HepG2 (cell line): ENCODE measurements at regions not wholly inside any gene's neighbourhood (a gene's known extent, or its start where the extent isn't known, plus 50 kb on each side); places are given as distances from the start of the nearest gene placed in this dataset.

Experiments
- ATAC-seq: fragments of 200-7000 bp; cut with Tn5 transposase; 3 replicates; pipeline ENCODE4 v1.9.1; 2020; ENCODE audit warnings: mild to moderate bottlenecking, moderate library complexity
- BruUV-seq: library from RNA; stranded (reverse); fragments of 400-500 nt; replicated peaks from 2 replicates; lab custom pipeline; 2021; lab: Mats Ljungman, UMichigan
- CTCF ChIA-PET: fragments of 300-600 bp; formaldehyde crosslinking; extraction: SDS; loops from one replicate; lab custom pipeline; 2021; ENCODE audit warnings: low total read pairs, inconsistent platforms, low intra/inter-chr PET ratio; lab: Yijun Ruan, JAX
- POLR2A ChIA-PET: fragments of 350-600 bp; sonication (Branson Sonifier 250); formaldehyde crosslinking; loops from one replicate; lab custom pipeline; 2020; ENCODE audit warnings: antibody characterized with exemption, inconsistent platforms; lab: Yijun Ruan, JAX
- DNase-seq: peaks from one replicate; pipeline ENCODE4 v3.0.0-alpha.2; 2015; ENCODE audit warnings: low spot score
- FAIRE-seq: peaks from 3 replicates; lab custom pipeline; 2011; peaks lifted over from hg19 to GRCh38; lab: Jason Lieb, UNC
- H2AFZ ChIP-seq: one replicate; pipeline ENCODE4 v1.6.1; 2011; ENCODE audit warnings: low read length, inconsistent platforms
- H3K27ac ChIP-seq: fragments of 300-600 bp; 3 replicates; pipeline ENCODE4 v1.8.0; 2011; ENCODE audit warnings: mixed run types, mild to moderate bottlenecking, mixed read lengths, low read length, inconsistent platforms; ENCODE audit not compliant: insufficient read depth; ENCODE audit errors: extremely low read length
- H3K27me3 ChIP-seq, 2 experiments: fragments of 200-600 bp in 1 of 2; 2 replicates in 1 of 2; 3 replicates in 1 of 2; pipeline versions ENCODE4 v1.6.0 to v1.8.0; 2011; ENCODE audit warnings: low read length in 2 of 2, mild to moderate bottlenecking in 2 of 2, moderate library complexity in 2 of 2, inconsistent platforms in 1 of 2; ENCODE audit not compliant: insufficient read depth in 2 of 2, control insufficient read depth in 1 of 2
- H3K36me3 ChIP-seq, 2 experiments: fragments of 200-600 bp in 1 of 2; replicated peaks in 1 of 2; 2 replicates in 1 of 2; 3 replicates in 1 of 2; pipeline versions ENCODE4 v1.5.1 to v1.8.0; 2011; ENCODE audit warnings: low read length in 2 of 2, inconsistent platforms in 1 of 2; ENCODE audit not compliant: insufficient read depth in 2 of 2, control insufficient read depth in 1 of 2
- H3K4me1 ChIP-seq: 2 replicates; pipeline ENCODE4 v1.5.1; 2012; ENCODE audit warnings: low read length, inconsistent platforms; ENCODE audit not compliant: insufficient read depth
- H3K4me2 ChIP-seq: 2 replicates; pipeline ENCODE4 v1.6.0; 2011; ENCODE audit warnings: low read depth, low read length, inconsistent platforms
- H3K4me3 ChIP-seq, 3 experiments: fragments of 200-600 bp in 1 of 3; sonication (generic), shearing (Covaris generic) in 1 of 3; replicated peaks in 1 of 3; 2 replicates each; pipeline ENCODE4 v1.5.1; 2011 to 2016; ENCODE audit warnings: low read length in 3 of 3, inconsistent platforms in 2 of 3, low read depth in 2 of 3, mild to moderate bottlenecking in 2 of 3, control low read depth in 1 of 3, mixed read lengths in 1 of 3; ENCODE audit not compliant: insufficient read depth in 1 of 3
- H3K79me2 ChIP-seq: one replicate; pipeline ENCODE4 v1.6.1; 2011; ENCODE audit warnings: low read length, inconsistent platforms; ENCODE audit not compliant: insufficient read depth
- H3K9ac ChIP-seq: 2 replicates; pipeline ENCODE4 v1.6.0; 2011; ENCODE audit warnings: mild to moderate bottlenecking, low read depth, low read length, inconsistent platforms; ENCODE audit not compliant: insufficient read depth
- H3K9me3 ChIP-seq: 2 replicates; pipeline ENCODE4 v1.5.1; 2012; ENCODE audit warnings: mild to moderate bottlenecking, low read length
- H4K20me1 ChIP-seq: 2 replicates; pipeline ENCODE4 v1.6.0; 2011; ENCODE audit warnings: inconsistent platforms, mild to moderate bottlenecking, low read length, moderate library complexity; ENCODE audit not compliant: insufficient read depth
- ELF4 ChIP-seq: sonication (generic); formaldehyde crosslinking; IDR thresholded peaks from 2 replicates; pipeline ENCODE4 v1.5.0; 2020; ENCODE audit warnings: missing genetic modification reagents, mild to moderate bottlenecking, moderate library complexity, borderline replicate concordance
- ERF ChIP-seq: IDR thresholded peaks from 2 replicates; pipeline ENCODE4 v1.6.1; 2018; ENCODE audit warnings: missing biosample characterization, missing genetic modification reagents
- FOXP4 ChIP-seq: sonication (generic); formaldehyde crosslinking; IDR thresholded peaks from 2 replicates; pipeline ENCODE4 v1.4.0; 2020; ENCODE audit warnings: missing genetic modification reagents
- GMEB2 ChIP-seq: IDR thresholded peaks from 2 replicates; pipeline ENCODE4 v1.6.1; 2016; ENCODE audit warnings: missing biosample characterization, missing genetic modification reagents, low read depth
- KDM5A ChIP-seq: fragments of 200-600 bp; sonication (generic); IDR thresholded peaks from 2 replicates; pipeline ENCODE4 v1.7.0; 2018; ENCODE audit warnings: antibody characterized with exemption, mild to moderate bottlenecking, low read length, borderline replicate concordance
- MEIS1 ChIP-seq: sonication (generic); formaldehyde crosslinking; IDR thresholded peaks from 2 replicates; pipeline ENCODE4 v1.9.0; 2021; ENCODE audit warnings: mild to moderate bottlenecking, missing genetic modification reagents, moderate library complexity, borderline replicate concordance
- SUZ12 ChIP-seq: fragments of 150-350 bp; IDR thresholded peaks from 2 replicates; pipeline ENCODE4 v1.6.1; 2014; ENCODE audit warnings: low read depth, low read length
- WIZ ChIP-seq: sonication (generic); formaldehyde crosslinking; IDR thresholded peaks from 2 replicates; pipeline ENCODE4 v1.5.1; 2020; ENCODE audit warnings: mild to moderate bottlenecking, missing genetic modification reagents
- ZNF256 ChIP-seq: sonication (generic); formaldehyde crosslinking; conservative IDR thresholded peaks from 2 replicates; pipeline ENCODE4 v1.4.0; 2020; ENCODE audit warnings: missing genetic modification reagents
- ZNF672 ChIP-seq: sonication (generic); formaldehyde crosslinking; IDR thresholded peaks from 2 replicates; pipeline ENCODE4 v1.8.1; 2022; ENCODE audit warnings: missing genetic modification reagents
- ZNF747 ChIP-seq: sonication (generic); formaldehyde crosslinking; IDR thresholded peaks from 2 replicates; pipeline ENCODE4 v1.8.1; 2023; ENCODE audit warnings: missing genetic modification reagents, mild to moderate bottlenecking, borderline replicate concordance
- WGBS: methylation state at CpG from one replicate; pipeline ENCODE4 v1.1.6; 2017; ENCODE audit warnings: low lambda C conversion rate; 5-methylcytosine and 5-hydroxymethylcytosine counted together
- in situ Hi-C: cut with HindIII; loops from 2 replicates; pipeline ENCODE4 v1.10.0; 2017; ENCODE audit warnings: low pct_unique_long_range_greater_than_20kb; ENCODE audit not compliant: extremely low pct_ligation_motif_present
- intact Hi-C: fragments of 100-400 bp; cut with micrococcal nuclease; formaldehyde crosslinking; loops from one replicate; pipeline ENCODE4 v1.10.0; 2022; ENCODE audit not compliant: unreplicated experiment

GRCh38 chr14:48710133-48710532 is 876.0 kb downstream of the RPS29 start:
- Histone ChIP-seq H4K20me1 (no peaks in the 10 kb centered on the region), H3K27me3 (no peaks in the 10 kb centered on the region), H3K79me2 (no peaks in the 10 kb centered on the region), H2AFZ (no peak overlapping the region), H3K9ac (no peak overlapping the region), H3K27ac (no peak overlapping the region), H3K4me3 (no peak overlapping the region), H3K9me3 (peaks cover 57% of the 10 kb centered on the region), H3K4me2 (no peak overlapping the region), H3K4me1 (no peaks in the 10 kb centered on the region), H3K36me3 (no peaks in the 10 kb centered on the region)
- FAIRE-seq = no peak
- ATAC-seq = no peak
- ChIA-PET POLR2A (no interaction called here), CTCF (no interaction called here)
- BruUV-seq = no TSS peak
- no peak for DNase-seq
- intact Hi-C loops (no loop called here), in situ Hi-C loops (no loop called here)
- TF ChIP-seq FOXP4 (no peak), ZNF256 (CRISPR knock-in tag) (no peak), MEIS1 (no peak), GMEB2 (CRISPR knock-in tag) (no peak)
- 4% methylated on average over 1 of the region's 1 CpG for WGBS

- no TSS peak for BruUV-seq
- ChIA-PET POLR2A (no interaction called here), CTCF (no interaction called here)
- Histone ChIP-seq H2AFZ (no peak overlapping the region), H3K4me3 (no peak overlapping the region), H3K4me1 (no peaks in the 10 kb centered on the region), H3K9ac (no peak overlapping the region), H4K20me1 (no peaks in the 10 kb centered on the region), H3K79me2 (no peaks in the 10 kb centered on the region), H3K27ac (no peak overlapping the region), H3K4me2 (no peak overlapping the region), H3K27me3 (no peaks in the 10 kb centered on the region), H3K9me3 (peaks cover 60% of the 10 kb centered on the region), H3K36me3 (no peaks in the 10 kb centered on the region)
- ATAC-seq (no peak), FAIRE-seq (no peak), DNase-seq (no peak)
- intact Hi-C loops = no loop called here
- 3% methylated on average over 1 of the region's 1 CpG for WGBS
- in situ Hi-C loops = no loop called here
- TF ChIP-seq SUZ12 (no peak), KDM5A (no peak), ZNF672 (CRISPR knock-in tag) (no peak), ZNF747 (CRISPR knock-in tag) (no peak), WIZ (no peak), ERF (CRISPR knock-in tag) (no peak), ELF4 (no peak)
Measured at GRCh38 chr14:48709277-48709785, 876.8 kb downstream of the RPS29 start.
